Mesenchymal stem cell (in vitro differentiated cells and primary cell): ENCODE measurements at regions not wholly inside any gene's neighbourhood (a gene's known extent, or its start where the extent isn't known, plus 50 kb on each side); places are given as distances from the start of the nearest gene placed in this dataset.

Experiments used
- DNase-seq: peaks from one replicate; pipeline ENCODE4 v3.0.0-alpha.2; 2013
- H2AFZ ChIP-seq: one replicate; pipeline ENCODE4 v1.6.1; 2013; ENCODE audit warnings: low read depth, mild to moderate bottlenecking, control low read depth, inconsistent platforms, low read length, moderate library complexity
- H2AK5ac ChIP-seq: 2 replicates; pipeline ENCODE4 v1.6.1; 2013; ENCODE audit warnings: low read length, moderate library complexity, mild to moderate bottlenecking, inconsistent platforms; ENCODE audit not compliant: severe bottlenecking
- H2BK120ac ChIP-seq: one replicate; pipeline ENCODE4 v1.6.1; 2013; ENCODE audit warnings: low read depth, mild to moderate bottlenecking, inconsistent platforms, low read length, moderate library complexity
- H2BK12ac ChIP-seq, 2 experiments: one replicate each; pipeline ENCODE4 v1.6.1; 2013; ENCODE audit warnings: inconsistent platforms in 2 of 2, low read length in 2 of 2, mild to moderate bottlenecking in 2 of 2, moderate library complexity in 2 of 2, control low read depth in 1 of 2
- H2BK15ac ChIP-seq: one replicate; pipeline ENCODE4 v1.6.1; 2013; ENCODE audit warnings: mild to moderate bottlenecking, low read depth, inconsistent platforms; ENCODE audit not compliant: poor library complexity, severe bottlenecking
- H2BK5ac ChIP-seq: 2 replicates; pipeline ENCODE4 v1.6.1; 2013; ENCODE audit warnings: low read depth, mild to moderate bottlenecking, low read length, control low read depth, inconsistent platforms; ENCODE audit not compliant: poor library complexity, severe bottlenecking
- H3K14ac ChIP-seq, 2 experiments: one replicate each; pipeline ENCODE4 v1.6.1; 2013; ENCODE audit warnings: inconsistent platforms in 2 of 2, low read length in 2 of 2, control low read depth in 1 of 2, mild to moderate bottlenecking in 1 of 2, moderate library complexity in 1 of 2
- H3K18ac ChIP-seq, 2 experiments: one replicate each; pipeline ENCODE4 v1.6.1; 2013; ENCODE audit warnings: inconsistent platforms in 2 of 2, low read length in 2 of 2, control low read depth in 1 of 2, low read depth in 1 of 2, mild to moderate bottlenecking in 1 of 2
- H3K23ac ChIP-seq, 2 experiments: one replicate each; pipeline ENCODE4 v1.6.1; 2013; ENCODE audit warnings: inconsistent platforms in 2 of 2, low read length in 2 of 2, mild to moderate bottlenecking in 2 of 2, moderate library complexity in 2 of 2, control low read depth in 1 of 2
- H3K27ac ChIP-seq: 2 replicates; pipeline ENCODE4 v1.5.1; 2013; ENCODE audit warnings: mild to moderate bottlenecking, moderate library complexity, low read length, control low read depth, inconsistent platforms; ENCODE audit not compliant: poor library complexity, severe bottlenecking
- H3K27me3 ChIP-seq, 2 experiments: 2 replicates each; pipeline versions ENCODE4 v1.6.1 to v1.7.0; 2013; ENCODE audit warnings: low read length in 2 of 2, mild to moderate bottlenecking in 2 of 2, moderate library complexity in 2 of 2, control low read depth in 1 of 2, inconsistent platforms in 1 of 2; ENCODE audit not compliant: control insufficient read depth in 1 of 2, insufficient read depth in 1 of 2
- H3K36me3 ChIP-seq, 2 experiments: 2 replicates each; pipeline versions ENCODE4 v1.6.1 to v1.7.0; 2013; ENCODE audit warnings: low read length in 2 of 2, control low read depth in 1 of 2, inconsistent platforms in 1 of 2, low read depth in 1 of 2, mild to moderate bottlenecking in 1 of 2; ENCODE audit not compliant: insufficient read depth in 2 of 2, control insufficient read depth in 1 of 2
- H3K4ac ChIP-seq, 2 experiments: one replicate each; pipeline ENCODE4 v1.6.1; 2013; ENCODE audit warnings: inconsistent platforms in 2 of 2, low read length in 2 of 2, mild to moderate bottlenecking in 2 of 2, moderate library complexity in 2 of 2, control low read depth in 1 of 2, low read depth in 1 of 2
- H3K4me1 ChIP-seq: 2 replicates; pipeline ENCODE4 v1.6.1; 2013; ENCODE audit warnings: low read depth, low read length, control low read depth; ENCODE audit not compliant: control insufficient read depth, insufficient read depth
- H3K4me2 ChIP-seq: 2 replicates; pipeline ENCODE4 v1.6.1; 2013; ENCODE audit warnings: low read length, mild to moderate bottlenecking, inconsistent platforms; ENCODE audit not compliant: poor library complexity, severe bottlenecking
- H3K4me3 ChIP-seq, 2 experiments: 2 replicates each; pipeline versions ENCODE4 v1.5.1 to v1.7.0; 2013; ENCODE audit warnings: low read length in 2 of 2, mild to moderate bottlenecking in 2 of 2, control low read depth in 1 of 2, low read depth in 1 of 2; ENCODE audit not compliant: insufficient read depth in 1 of 2
- H3K79me1 ChIP-seq: replicated peaks from 2 replicates; pipeline ENCODE4 v1.6.1; 2013; ENCODE audit warnings: mild to moderate bottlenecking, control low read depth, low read length, inconsistent platforms; ENCODE audit not compliant: poor library complexity, severe bottlenecking
- H3K9ac ChIP-seq: 2 replicates; pipeline ENCODE4 v1.7.0; 2013; ENCODE audit warnings: mild to moderate bottlenecking, low read length, moderate library complexity
- H3K9me3 ChIP-seq: 2 replicates; pipeline ENCODE4 v1.7.0; 2013; ENCODE audit warnings: mild to moderate bottlenecking, low read length; ENCODE audit not compliant: control insufficient read depth
- H4K8ac ChIP-seq: one replicate; pipeline ENCODE4 v1.6.1; 2013; ENCODE audit warnings: inconsistent platforms, mild to moderate bottlenecking, low read length, moderate library complexity
- H4K91ac ChIP-seq: one replicate; pipeline ENCODE4 v1.6.1; 2013; ENCODE audit warnings: mild to moderate bottlenecking, low read length, inconsistent platforms
- WGBS: methylation state at CpG from one replicate; pipeline ENCODE4 v1.1.7; 2013; ENCODE audit warnings: mixed read lengths; 5-methylcytosine and 5-hydroxymethylcytosine counted together

DNA sequence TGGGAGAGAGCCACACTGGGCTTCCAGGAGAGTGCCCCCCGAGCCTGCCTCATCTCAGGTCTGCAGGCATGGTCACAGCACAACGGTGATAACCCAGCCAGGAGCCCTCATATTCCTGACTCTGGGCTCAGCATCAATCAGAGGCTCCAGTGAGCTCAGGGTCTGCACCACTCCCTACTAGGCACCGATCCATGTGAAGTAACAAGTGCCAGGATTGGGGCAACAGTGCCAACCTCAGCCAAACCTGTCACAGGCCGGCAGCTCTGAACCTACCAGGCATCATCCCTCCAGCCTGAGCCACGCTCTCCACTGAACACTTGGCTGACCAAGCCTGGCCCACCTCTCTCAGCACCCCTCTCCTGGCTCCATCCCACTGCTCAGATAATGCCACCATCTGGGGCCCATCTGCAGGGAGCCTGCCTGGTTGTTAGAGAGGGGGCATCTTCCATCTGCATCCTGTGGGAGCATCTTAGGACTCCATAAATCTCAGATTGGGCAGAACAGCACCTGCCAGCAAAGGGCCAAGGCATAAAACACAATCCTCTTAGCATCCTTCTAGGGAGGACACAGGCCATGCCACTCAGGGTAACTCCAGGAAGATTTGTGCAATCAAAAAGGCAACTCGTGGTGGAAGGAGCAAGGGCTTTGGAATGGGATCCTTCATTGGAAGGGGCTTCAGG is 213.7 kb upstream of the CSF3R start:
- Histone ChIP-seq H3K9me3 (no peaks in the 10 kb centered on the region), H3K79me1 (no peaks in the 10 kb centered on the region), H2AFZ (no peak overlapping the region), H3K4ac (no peak overlapping the region), H3K14ac (no peak overlapping the region), H3K4me3 (no peak overlapping the region), H3K18ac (no peak overlapping the region), H2AK5ac (no peak overlapping the region), H4K8ac (no peak overlapping the region), H2BK5ac (no peak overlapping the region), H2BK12ac (no peak overlapping the region), H3K36me3 (no peaks in the 10 kb centered on the region), H4K91ac (no peak overlapping the region), H3K4me2 (no peak overlapping the region), H3K27me3 (peaks cover 2 to 62% of the 10 kb centered on the region in 2 experiments), H2BK15ac (no peak overlapping the region), H3K23ac (no peak overlapping the region), H2BK120ac (no peak overlapping the region), H3K27ac (no peak overlapping the region), H3K9ac (no peak overlapping the region), H3K4me1 (no peaks in the 10 kb centered on the region)
- 73% methylated on average over 5 of the region's 6 CpGs for WGBS
- no peak for DNase-seq

- H2BK120ac ChIP-seq: no peak overlapping the region
- no peak overlapping the region for H2AK5ac ChIP-seq
- no peak overlapping the region for H3K23ac ChIP-seq
- no peak overlapping the region for H4K8ac ChIP-seq
- H3K4me2 ChIP-seq: no peak overlapping the region
- H3K14ac ChIP-seq: no peak overlapping the region
- no peak overlapping the region for H3K4me3 ChIP-seq
- WGBS: 88% methylated on average over 11 of the region's 11 CpGs
- no peak for DNase-seq
- no peaks in the 10 kb centered on the region for H3K9me3 ChIP-seq
- H2AFZ ChIP-seq: no peak overlapping the region
- H2BK15ac ChIP-seq: no peak overlapping the region
- H3K79me1 ChIP-seq: no peaks in the 10 kb centered on the region
- H3K9ac ChIP-seq: no peak overlapping the region
- H3K18ac ChIP-seq: no peak overlapping the region
- no peak overlapping the region for H3K4ac ChIP-seq
- peaks cover 0 to 49% of the 10 kb centered on the region in 2 experiments for H3K27me3 ChIP-seq
- no peak overlapping the region for H2BK12ac ChIP-seq
- no peaks in the 10 kb centered on the region for H3K4me1 ChIP-seq
- no peak overlapping the region for H3K27ac ChIP-seq
- H2BK5ac ChIP-seq: no peak overlapping the region
- H4K91ac ChIP-seq: no peak overlapping the region
- H3K36me3 ChIP-seq: no peaks in the 10 kb centered on the region
Measured at GRCh38 chr1:36693603-36694002, 210.9 kb upstream of the CSF3R start.

GRCh38 chr1:36693161-36693525 is 210.4 kb upstream of the CSF3R start:
- H2BK15ac ChIP-seq: no peak overlapping the region
- no peak overlapping the region for H3K18ac ChIP-seq
- no peak overlapping the region for H3K9ac ChIP-seq
- H3K14ac ChIP-seq: no peak overlapping the region
- 76% methylated on average over 5 of the region's 6 CpGs for WGBS
- no peak overlapping the region for H3K4me2 ChIP-seq
- no peaks in the 10 kb centered on the region for H3K36me3 ChIP-seq
- no peaks in the 10 kb centered on the region for H3K79me1 ChIP-seq
- H3K27ac ChIP-seq: no peak overlapping the region
- no peak overlapping the region for H2BK12ac ChIP-seq
- no peak overlapping the region for H2AFZ ChIP-seq
- H4K8ac ChIP-seq: no peak overlapping the region
- no peak for DNase-seq
- H3K4ac ChIP-seq: no peak overlapping the region
- H3K23ac ChIP-seq: no peak overlapping the region
- no peak overlapping the region for H2BK5ac ChIP-seq
- H3K4me3 ChIP-seq: no peak overlapping the region
- H3K4me1 ChIP-seq: no peaks in the 10 kb centered on the region
- H4K91ac ChIP-seq: no peak overlapping the region
- H2AK5ac ChIP-seq: no peak overlapping the region
- H3K9me3 ChIP-seq: no peaks in the 10 kb centered on the region
- H2BK120ac ChIP-seq: no peak overlapping the region
- peaks cover 0 to 44% of the 10 kb centered on the region in 2 experiments for H3K27me3 ChIP-seq

GRCh38 chr1:36692465-36693160 is 209.9 kb upstream of the CSF3R start:
- Histone ChIP-seq H2AK5ac (no peak overlapping the region), H3K4me2 (no peak overlapping the region), H3K4ac (no peak overlapping the region), H4K8ac (no peak overlapping the region), H3K9me3 (no peaks in the 10 kb centered on the region), H3K27me3 (peaks cover 0 to 39% of the 10 kb centered on the region in 2 experiments), H2BK12ac (no peak overlapping the region), H3K14ac (no peak overlapping the region), H2BK120ac (no peak overlapping the region), H3K36me3 (no peaks in the 10 kb centered on the region), H2BK5ac (no peak overlapping the region), H4K91ac (no peak overlapping the region), H3K4me3 (no peak overlapping the region), H3K4me1 (no peaks in the 10 kb centered on the region), H2AFZ (no peak overlapping the region), H2BK15ac (no peak overlapping the region), H3K9ac (no peak overlapping the region), H3K18ac (no peak overlapping the region), H3K23ac (no peak overlapping the region), H3K79me1 (no peaks in the 10 kb centered on the region), H3K27ac (no peak overlapping the region)
- WGBS: 65% methylated on average over 10 of the region's 10 CpGs
- DNase-seq: no peak
